ENCODE measurements at regions not wholly inside any gene's neighbourhood (a gene's known extent, or its start where the extent isn't known, plus 50 kb on each side); places are given as distances from the start of the nearest gene placed in this dataset.

- TF ChIP-seq POLR2A (IDR thresholded peaks at IDR 0.05; ENCODE audit: low read depth, low read length) (no peak), TAF1 (IDR thresholded peaks at IDR 0.05; ENCODE audit: borderline replicate concordance, low read depth, low read length) (no peak), POLR2AphosphoS5 (IDR thresholded peaks at IDR 0.05; ENCODE audit: low read depth, low read length) (no peak)
Measured at GRCh38 chr4:23973308-23973855, 83.5 kb upstream of the PPARGC1A start.

Measured in GM12892 (cell line).